Mucosa of rectum (tissue), 2 donors: ENCODE measurements at regions not wholly inside any gene's neighbourhood (a gene's known extent, or its start where the extent isn't known, plus 50 kb on each side); places are given as distances from the start of the nearest gene placed in this dataset.

Experiments
- H3K27ac ChIP-seq, 2 donors: one replicate each; pipeline ENCODE4 v1.7.0; 2013; ENCODE audit warnings: inconsistent platforms in 2 of 2, low read depth in 2 of 2, low read length in 2 of 2
- H3K27me3 ChIP-seq, 2 donors: one replicate each; pipeline ENCODE4 v1.7.0; 2013; ENCODE audit warnings: low read length in 2 of 2; ENCODE audit not compliant: control insufficient read depth in 2 of 2, insufficient read depth in 2 of 2
- H3K36me3 ChIP-seq, 2 donors: one replicate each; pipeline ENCODE4 v1.7.0; 2013; ENCODE audit warnings: low read length in 2 of 2; ENCODE audit not compliant: control insufficient read depth in 2 of 2, insufficient read depth in 2 of 2
- H3K4me1 ChIP-seq, 2 donors: one replicate each; pipeline ENCODE4 v1.7.0; 2013; ENCODE audit warnings: low read length in 2 of 2, mild to moderate bottlenecking in 1 of 2; ENCODE audit not compliant: control insufficient read depth in 2 of 2, insufficient read depth in 2 of 2
- H3K4me3 ChIP-seq, 2 donors: one replicate each; pipeline ENCODE4 v1.7.0; 2013; ENCODE audit warnings: low read length in 2 of 2
- H3K9ac ChIP-seq, 2 donors: one replicate each; pipeline ENCODE4 v1.7.0; 2013; ENCODE audit warnings: low read length in 2 of 2, low read depth in 1 of 2, mild to moderate bottlenecking in 1 of 2
- H3K9me3 ChIP-seq, 2 donors: one replicate each; pipeline ENCODE4 v1.7.0; 2013; ENCODE audit warnings: low read length in 2 of 2; ENCODE audit not compliant: control insufficient read depth in 2 of 2
- donor health status: healthy.
- donor health status: Normal muscosa, but diverticular disease.

GRCh38 chr18:70500748-70501147 is 211.9 kb downstream of the SOCS6 start:
- H3K36me3 ChIP-seq = no peaks in the 10 kb centered on the region
- no peak overlapping the region for H3K9ac ChIP-seq
- no peak overlapping the region for H3K27ac ChIP-seq
- no peaks in the 10 kb centered on the region for H3K9me3 ChIP-seq
- H3K4me3 ChIP-seq = no peak overlapping the region
- H3K4me1 ChIP-seq = no peaks in the 10 kb centered on the region
- H3K27me3 ChIP-seq = no peaks in the 10 kb centered on the region

- H3K27ac ChIP-seq = no peak overlapping the region
- H3K27me3 ChIP-seq = no peaks in the 10 kb centered on the region
- H3K4me3 ChIP-seq = no peak overlapping the region
These were observed 210.4 kb downstream of the SOCS6 start for GRCh38 chr18:70499218-70499691.

GRCh38 chr18:70496353-70497294 is 207.8 kb downstream of the SOCS6 start:
- H3K27ac ChIP-seq = no peak overlapping the region
- no peaks in the 10 kb centered on the region for H3K4me1 ChIP-seq
- no peaks in the 10 kb centered on the region for H3K9me3 ChIP-seq
- H3K9ac ChIP-seq = no peak overlapping the region
- no peaks in the 10 kb centered on the region for H3K27me3 ChIP-seq
- no peaks in the 10 kb centered on the region for H3K36me3 ChIP-seq
- H3K4me3 ChIP-seq = no peak overlapping the region

More at GRCh38 chr18:70499218-70499691, 210.4 kb downstream of the SOCS6 start:
- Histone ChIP-seq H3K9ac (no peak overlapping the region), H3K36me3 (no peaks in the 10 kb centered on the region), H3K4me1 (no peaks in the 10 kb centered on the region), H3K9me3 (no peaks in the 10 kb centered on the region)

GRCh38 chr18:70494524-70494923 is 205.7 kb downstream of the SOCS6 start:
- Histone ChIP-seq H3K4me1 (peaks cover 0 to 2% of the 10 kb centered on the region in 2 donors), H3K27me3 (no peaks in the 10 kb centered on the region), H3K9ac (no peak overlapping the region), H3K4me3 (no peak overlapping the region), H3K27ac (no peak overlapping the region), H3K36me3 (no peaks in the 10 kb centered on the region), H3K9me3 (no peaks in the 10 kb centered on the region)

GRCh38 chr18:70493461-70493860 is 204.6 kb downstream of the SOCS6 start:
- H3K27me3 ChIP-seq = no peaks in the 10 kb centered on the region
- peaks cover 0 to 2% of the 10 kb centered on the region in 2 donors for H3K4me1 ChIP-seq
- H3K9me3 ChIP-seq = no peaks in the 10 kb centered on the region
- H3K36me3 ChIP-seq = no peaks in the 10 kb centered on the region
- no peak overlapping the region for H3K9ac ChIP-seq
- no peak overlapping the region for H3K27ac ChIP-seq
- no peak overlapping the region for H3K4me3 ChIP-seq

- H3K27me3 ChIP-seq = no peaks in the 10 kb centered on the region
- H3K27ac ChIP-seq = no peak overlapping the region
- no peak overlapping the region for H3K4me3 ChIP-seq
- no peak overlapping the region for H3K9ac ChIP-seq
- H3K9me3 ChIP-seq = no peaks in the 10 kb centered on the region
- H3K4me1 ChIP-seq = peaks cover 0 to 2% of the 10 kb centered on the region in 2 donors
- H3K36me3 ChIP-seq = no peaks in the 10 kb centered on the region
These were observed 203.0 kb downstream of the SOCS6 start for GRCh38 chr18:70491734-70492348.

- H3K27me3 ChIP-seq = no peaks in the 10 kb centered on the region
- no peak overlapping the region for H3K9ac ChIP-seq
- peaks cover 0 to 2% of the 10 kb centered on the region in 2 donors for H3K4me1 ChIP-seq
- no peaks in the 10 kb centered on the region for H3K36me3 ChIP-seq
- no peak overlapping the region for H3K4me3 ChIP-seq
- H3K9me3 ChIP-seq = no peaks in the 10 kb centered on the region
- no peak overlapping the region for H3K27ac ChIP-seq
These were observed 201.4 kb downstream of the SOCS6 start for GRCh38 chr18:70489986-70490933.

- Histone ChIP-seq H3K9ac (no peak overlapping the region), H3K4me1 (peaks cover 0 to 2% of the 10 kb centered on the region in 2 donors), H3K27me3 (no peaks in the 10 kb centered on the region), H3K36me3 (no peaks in the 10 kb centered on the region), H3K27ac (no peak overlapping the region), H3K9me3 (no peaks in the 10 kb centered on the region), H3K4me3 (no peak overlapping the region)
These were observed 200.7 kb downstream of the SOCS6 start for GRCh38 chr18:70489571-70489970.

- peaks cover 0 to under 1% of the 10 kb centered on the region in 2 donors for H3K4me1 ChIP-seq
- no peaks in the 10 kb centered on the region for H3K36me3 ChIP-seq
- no peak overlapping the region for H3K27ac ChIP-seq
- no peak overlapping the region for H3K4me3 ChIP-seq
- no peaks in the 10 kb centered on the region for H3K9me3 ChIP-seq
- H3K9ac ChIP-seq = no peak overlapping the region
- H3K27me3 ChIP-seq = no peaks in the 10 kb centered on the region
These were observed 181.1 kb downstream of the SOCS6 start for GRCh38 chr18:70469916-70470315.
